ENCODE measurements at regions not wholly inside any gene's neighbourhood (a gene's known extent, or its start where the extent isn't known, plus 50 kb on each side); places are given as distances from the start of the nearest gene placed in this dataset.

DNA sequence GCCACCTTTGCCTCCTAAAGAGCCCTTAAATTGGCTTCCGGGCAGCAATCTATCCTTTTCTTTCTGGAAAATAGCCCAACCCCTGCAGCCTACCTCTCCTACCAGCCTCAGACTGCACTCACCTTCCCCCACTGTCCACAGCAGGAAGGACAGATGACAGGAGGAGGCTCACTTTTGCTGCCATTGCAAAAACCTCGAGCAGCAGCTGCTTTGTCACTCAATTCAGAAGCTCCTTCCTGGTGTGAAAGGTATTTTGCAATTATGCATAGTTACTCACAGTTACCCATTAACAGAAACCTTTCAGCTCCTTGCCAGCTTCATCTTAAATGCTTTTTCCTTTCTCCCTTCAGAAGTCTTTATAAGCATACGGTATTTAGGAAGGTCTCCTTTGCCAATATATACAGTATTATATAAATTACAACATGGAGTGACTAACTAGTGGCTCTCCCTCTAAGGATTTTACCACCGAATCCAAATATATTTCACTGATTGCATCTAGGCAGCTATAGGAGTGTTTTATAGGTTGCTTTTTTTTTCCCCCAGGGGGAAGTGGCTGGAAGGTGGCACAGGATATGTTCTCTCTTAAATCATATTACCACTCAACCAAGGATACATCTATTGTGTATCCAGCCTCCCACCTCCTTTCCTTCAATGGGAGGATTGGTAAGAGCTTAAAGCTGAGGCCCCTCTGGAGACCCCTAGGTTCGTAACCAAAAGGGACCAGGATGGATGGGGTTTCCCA, 142.1 kb upstream of the IPO9 start:
- TF ChIP-seq, protein P1, sequence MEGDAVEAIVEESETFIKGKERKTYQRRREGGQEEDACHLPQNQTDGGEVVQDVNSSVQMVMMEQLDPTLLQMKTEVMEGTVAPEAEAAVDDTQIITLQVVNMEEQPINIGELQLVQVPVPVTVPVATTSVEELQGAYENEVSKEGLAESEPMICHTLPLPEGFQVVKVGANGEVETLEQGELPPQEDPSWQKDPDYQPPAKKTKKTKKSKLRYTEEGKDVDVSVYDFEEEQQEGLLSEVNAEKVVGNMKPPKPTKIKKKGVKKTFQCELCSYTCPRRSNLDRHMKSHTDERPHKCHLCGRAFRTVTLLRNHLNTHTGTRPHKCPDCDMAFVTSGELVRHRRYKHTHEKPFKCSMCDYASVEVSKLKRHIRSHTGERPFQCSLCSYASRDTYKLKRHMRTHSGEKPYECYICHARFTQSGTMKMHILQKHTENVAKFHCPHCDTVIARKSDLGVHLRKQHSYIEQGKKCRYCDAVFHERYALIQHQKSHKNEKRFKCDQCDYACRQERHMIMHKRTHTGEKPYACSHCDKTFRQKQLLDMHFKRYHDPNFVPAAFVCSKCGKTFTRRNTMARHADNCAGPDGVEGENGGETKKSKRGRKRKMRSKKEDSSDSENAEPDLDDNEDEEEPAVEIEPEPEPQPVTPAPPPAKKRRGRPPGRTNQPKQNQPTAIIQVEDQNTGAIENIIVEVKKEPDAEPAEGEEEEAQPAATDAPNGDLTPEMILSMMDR (IDR thresholded peaks at IDR 0.05 in 2 of 3, conservative IDR thresholded peaks at IDR 0.05 in 1 of 3; ENCODE audit: borderline replicate concordance in 1 of 3, insufficient read depth in 1 of 3, low read depth in 2 of 3, low read length in 2 of 3): no peak
- TF ChIP-seq, protein P2, sequence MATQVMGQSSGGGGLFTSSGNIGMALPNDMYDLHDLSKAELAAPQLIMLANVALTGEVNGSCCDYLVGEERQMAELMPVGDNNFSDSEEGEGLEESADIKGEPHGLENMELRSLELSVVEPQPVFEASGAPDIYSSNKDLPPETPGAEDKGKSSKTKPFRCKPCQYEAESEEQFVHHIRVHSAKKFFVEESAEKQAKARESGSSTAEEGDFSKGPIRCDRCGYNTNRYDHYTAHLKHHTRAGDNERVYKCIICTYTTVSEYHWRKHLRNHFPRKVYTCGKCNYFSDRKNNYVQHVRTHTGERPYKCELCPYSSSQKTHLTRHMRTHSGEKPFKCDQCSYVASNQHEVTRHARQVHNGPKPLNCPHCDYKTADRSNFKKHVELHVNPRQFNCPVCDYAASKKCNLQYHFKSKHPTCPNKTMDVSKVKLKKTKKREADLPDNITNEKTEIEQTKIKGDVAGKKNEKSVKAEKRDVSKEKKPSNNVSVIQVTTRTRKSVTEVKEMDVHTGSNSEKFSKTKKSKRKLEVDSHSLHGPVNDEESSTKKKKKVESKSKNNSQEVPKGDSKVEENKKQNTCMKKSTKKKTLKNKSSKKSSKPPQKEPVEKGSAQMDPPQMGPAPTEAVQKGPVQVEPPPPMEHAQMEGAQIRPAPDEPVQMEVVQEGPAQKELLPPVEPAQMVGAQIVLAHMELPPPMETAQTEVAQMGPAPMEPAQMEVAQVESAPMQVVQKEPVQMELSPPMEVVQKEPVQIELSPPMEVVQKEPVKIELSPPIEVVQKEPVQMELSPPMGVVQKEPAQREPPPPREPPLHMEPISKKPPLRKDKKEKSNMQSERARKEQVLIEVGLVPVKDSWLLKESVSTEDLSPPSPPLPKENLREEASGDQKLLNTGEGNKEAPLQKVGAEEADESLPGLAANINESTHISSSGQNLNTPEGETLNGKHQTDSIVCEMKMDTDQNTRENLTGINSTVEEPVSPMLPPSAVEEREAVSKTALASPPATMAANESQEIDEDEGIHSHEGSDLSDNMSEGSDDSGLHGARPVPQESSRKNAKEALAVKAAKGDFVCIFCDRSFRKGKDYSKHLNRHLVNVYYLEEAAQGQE (IDR thresholded peaks at IDR 0.05; ENCODE audit: low read depth): no peak
- TF ChIP-seq FOSL1 (IDR thresholded peaks at IDR 0.05; ENCODE audit: low read depth) (no peak), POLR2A (IDR thresholded peaks at IDR 0.05; ENCODE audit: borderline replicate concordance, extremely low read depth, insufficient read depth, insufficient read length) (no peak), ZNF274 (IDR thresholded peaks at IDR 0.05; ENCODE audit: low read depth, low read length) (no peak), EZH2phosphoT487 (IDR thresholded peaks at IDR 0.05; ENCODE audit: borderline replicate concordance) (no peak), SIN3A (IDR thresholded peaks at IDR 0.05; ENCODE audit: low read depth) (no peak), POLR2AphosphoS5 (IDR thresholded peaks at IDR 0.05; ENCODE audit: low read depth, low read length) (no peak), EZH2 (IDR thresholded peaks at IDR 0.05) (no peak), EGR1 (IDR thresholded peaks at IDR 0.05; ENCODE audit: low read depth) (no peak), ZFX (IDR thresholded peaks at IDR 0.05) (no peak), ELF1 (IDR thresholded peaks at IDR 0.05; ENCODE audit: borderline replicate concordance, low read depth) (no peak)
- TF ChIP-seq, protein P3, sequence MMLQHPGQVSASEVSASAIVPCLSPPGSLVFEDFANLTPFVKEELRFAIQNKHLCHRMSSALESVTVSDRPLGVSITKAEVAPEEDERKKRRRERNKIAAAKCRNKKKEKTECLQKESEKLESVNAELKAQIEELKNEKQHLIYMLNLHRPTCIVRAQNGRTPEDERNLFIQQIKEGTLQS (IDR thresholded peaks at IDR 0.05): no peak
